HS-5 (cell line): ENCODE measurements at regions not wholly inside any gene's neighbourhood (a gene's known extent, or its start where the extent isn't known, plus 50 kb on each side); places are given as distances from the start of the nearest gene placed in this dataset.

Experiments
- DNase-seq: peaks from one replicate; pipeline ENCODE4 v3.0.0-alpha.2; 2012; ENCODE audit warnings: low read depth

GRCh38 chr2:58665154-58665553, 424.0 kb upstream of the FANCL start:
- DNase-seq, result no peak

- no peak for DNase-seq
Measured at GRCh38 chr2:58664523-58665151, 423.5 kb upstream of the FANCL start.

- DNase-seq, result no peak
Measured at GRCh38 chr2:58660046-58660445, 418.9 kb upstream of the FANCL start.

DNA sequence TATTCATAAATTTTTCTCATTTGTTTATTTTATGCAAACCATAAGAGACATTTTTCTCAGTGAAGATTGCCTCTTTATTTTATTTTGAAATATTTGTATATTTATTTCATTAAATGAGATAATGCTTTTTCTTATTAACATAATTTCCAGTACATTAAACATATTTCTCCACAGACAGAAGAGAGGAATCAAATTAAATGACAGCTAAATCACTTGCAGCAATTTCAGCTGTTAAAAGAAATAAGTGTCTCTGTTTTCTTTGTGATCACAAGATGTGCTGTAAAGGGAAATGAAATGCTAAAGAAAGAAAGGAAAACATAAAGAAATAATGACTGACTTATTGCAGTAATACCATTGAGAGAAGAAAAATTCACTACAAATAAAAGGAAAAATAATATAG, 414.0 kb upstream of the FANCL start:
- DNase-seq, result no peak

GRCh38 chr2:58651930-58652329, 410.8 kb upstream of the FANCL start:
- DNase-seq, result no peak

DNA sequence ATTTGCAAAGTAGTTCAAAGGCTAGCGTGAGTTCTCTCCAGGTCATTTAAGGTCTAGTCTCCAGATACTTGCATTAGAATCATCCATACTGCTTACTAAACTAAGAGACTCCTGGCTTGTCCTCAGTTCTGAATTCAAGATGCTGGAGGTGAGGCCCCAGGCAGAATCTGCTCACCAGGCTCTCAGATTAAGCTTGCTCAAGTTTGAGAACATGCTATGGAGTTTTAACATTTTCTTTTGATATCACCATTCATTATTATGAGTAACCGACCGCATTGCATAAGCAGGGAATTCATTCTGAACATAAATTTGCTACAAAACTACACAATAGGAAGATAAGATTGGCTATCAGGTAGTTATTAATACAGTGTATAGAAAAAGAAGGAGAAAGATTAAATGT, 409.7 kb upstream of the FANCL start:
- no peak for DNase-seq

DNA sequence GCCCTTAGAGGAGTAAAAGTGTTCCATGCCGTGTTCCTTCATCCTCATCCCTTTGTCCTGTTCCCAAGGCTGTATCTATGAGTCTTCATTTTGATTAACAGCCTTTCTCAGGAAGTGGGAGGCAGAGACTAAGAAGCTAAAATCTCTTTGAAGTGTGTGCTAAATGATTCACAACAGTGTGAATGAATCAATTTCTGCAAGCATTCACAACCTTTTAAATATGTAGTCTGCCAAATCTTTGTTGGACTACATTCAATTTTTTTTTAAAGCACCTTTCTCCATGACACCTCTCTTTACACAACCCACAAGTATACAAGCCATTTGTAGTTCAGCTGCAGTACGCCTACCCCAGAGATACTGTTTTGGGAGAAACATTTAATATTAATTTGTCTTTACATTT, 408.6 kb upstream of the FANCL start:
- DNase-seq, result no peak

DNA sequence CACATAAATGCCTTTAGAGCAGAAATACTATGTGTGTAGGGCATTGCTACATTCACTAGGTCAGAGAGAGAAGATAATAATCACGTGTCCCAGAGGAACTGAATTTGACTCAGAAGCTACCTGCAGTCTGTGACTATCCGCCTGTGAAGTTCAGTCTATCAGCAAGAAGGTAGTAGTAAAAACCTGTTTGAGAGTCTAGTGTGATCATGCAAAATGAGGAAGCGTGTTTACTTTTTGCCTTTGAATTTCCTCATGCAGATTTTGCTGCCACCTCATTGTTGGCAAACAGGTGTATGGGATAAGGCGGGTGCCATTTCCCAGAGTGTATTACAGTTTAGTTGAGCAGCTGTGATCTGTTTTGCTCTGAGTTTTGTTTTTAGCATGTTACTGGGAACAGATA, 403.9 kb upstream of the FANCL start:
- DNase-seq, result no peak

- no peak for DNase-seq
Measured at GRCh38 chr2:58644451-58644850, 403.3 kb upstream of the FANCL start.

- no peak for DNase-seq
Measured at GRCh38 chr2:58641001-58641400, 399.9 kb upstream of the FANCL start.

- no peak for DNase-seq
Measured at GRCh38 chr2:58640042-58640441, 398.9 kb upstream of the FANCL start.

DNA sequence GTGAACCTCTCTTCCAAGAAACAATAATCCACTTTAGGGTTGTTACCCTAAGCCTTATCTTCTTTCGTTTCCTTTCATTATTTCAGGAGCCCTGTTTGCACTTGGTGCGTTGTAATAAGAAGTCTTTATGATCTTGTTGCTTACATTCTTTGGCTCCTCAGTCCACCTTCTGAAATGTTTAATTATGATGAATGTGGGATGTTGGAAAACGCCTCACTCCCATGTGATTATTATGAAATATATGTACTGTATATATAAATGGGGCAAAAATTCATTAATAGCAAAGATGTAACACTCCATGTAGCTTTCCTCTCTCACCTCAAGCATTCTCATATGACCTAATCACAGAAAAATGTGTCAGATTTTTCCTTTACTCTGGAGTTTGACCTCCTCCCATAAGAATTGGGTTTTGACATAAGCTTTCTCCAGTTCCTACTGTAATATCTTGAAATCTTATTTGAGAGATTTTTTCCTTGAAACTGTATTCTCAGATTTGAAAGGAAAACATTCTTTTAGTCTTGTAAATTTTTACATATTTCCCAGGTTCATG, 397.2 kb upstream of the FANCL start:
- no peak for DNase-seq

DNA sequence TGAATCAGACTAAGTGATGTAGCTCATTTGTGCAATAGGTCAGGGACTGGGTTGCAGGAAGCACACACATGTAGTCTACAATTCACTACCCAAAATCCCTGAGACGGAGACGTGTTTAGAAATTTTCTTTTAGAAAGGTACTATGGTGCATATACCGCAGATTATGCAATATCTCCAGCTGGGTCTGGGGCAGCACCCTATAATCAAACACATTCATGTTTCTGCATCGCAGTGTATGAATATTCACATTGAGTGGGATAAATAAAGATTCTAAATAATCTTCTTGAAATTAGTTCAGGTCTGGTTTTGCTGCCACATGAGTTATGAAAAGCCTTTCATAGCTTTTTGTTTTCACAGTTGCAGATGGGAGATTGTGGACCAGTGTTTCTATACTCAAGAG, 395.7 kb upstream of the FANCL start:
- no peak for DNase-seq

- no peak for DNase-seq
Measured at GRCh38 chr2:58635801-58636375, 394.8 kb upstream of the FANCL start.

- no peak for DNase-seq
Measured at GRCh38 chr2:58634653-58635370, 393.7 kb upstream of the FANCL start.

DNA sequence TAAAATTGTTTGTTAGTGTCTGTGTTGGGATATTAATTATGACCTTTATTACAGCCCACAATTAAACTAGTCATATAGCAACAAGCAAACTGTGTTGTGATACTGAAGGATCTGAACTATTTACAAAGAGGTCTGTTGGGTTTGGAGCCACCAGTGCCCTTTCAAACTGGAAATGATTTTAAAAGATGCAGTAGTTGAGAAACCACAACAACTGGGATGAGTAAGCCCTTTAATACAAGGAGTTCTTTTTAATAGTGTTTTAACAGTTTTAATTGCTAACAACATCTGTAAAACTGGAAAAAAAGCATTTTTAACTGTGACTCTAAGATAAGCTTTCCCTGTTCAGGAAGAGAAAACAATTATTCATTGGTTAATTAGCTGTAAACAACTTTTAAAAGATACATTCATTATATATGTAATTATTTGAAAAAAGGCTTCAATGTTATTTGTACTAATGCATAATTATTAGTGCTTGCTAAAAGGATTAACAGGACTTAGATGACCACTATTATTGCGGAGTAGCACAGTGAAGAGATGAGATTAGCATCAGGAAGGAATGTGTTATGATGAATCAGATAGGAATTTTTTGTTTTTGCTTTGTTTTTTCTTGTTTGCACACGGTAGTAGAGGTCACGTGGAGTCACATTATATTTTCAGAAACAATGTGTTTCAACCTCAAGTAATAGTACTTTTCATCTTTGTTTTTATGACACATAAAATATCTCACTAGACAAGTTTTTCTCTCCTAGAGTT, 392.7 kb upstream of the FANCL start:
- peak; percentile 42 for DNase-seq

- no peak for DNase-seq
Measured at GRCh38 chr2:58631986-58632385, 390.9 kb upstream of the FANCL start.

- DNase-seq, result no peak
Measured at GRCh38 chr2:58629545-58630119, 388.5 kb upstream of the FANCL start.

- DNase-seq, result no peak
Measured at GRCh38 chr2:58620896-58621295, 379.8 kb upstream of the FANCL start.

DNA sequence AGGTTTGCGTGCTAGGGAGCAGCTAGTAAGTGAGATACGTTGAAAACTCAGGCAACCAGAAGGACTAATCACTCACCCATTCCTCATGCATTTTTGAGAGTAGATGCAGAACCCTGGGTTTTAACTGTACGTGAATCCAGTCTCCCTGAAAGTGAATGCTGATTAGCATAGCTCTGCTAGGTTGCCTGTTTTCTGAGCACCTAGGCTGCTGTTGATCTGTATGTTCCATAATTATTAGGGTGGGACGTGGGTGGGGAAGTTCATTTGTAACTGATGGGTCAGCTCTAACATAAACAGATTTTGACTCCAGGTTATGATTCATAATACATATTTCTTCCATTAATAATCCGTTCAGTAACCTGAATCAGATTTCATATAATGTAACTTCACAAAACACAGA, 379.0 kb upstream of the FANCL start:
- DNase-seq, result peak; percentile 43

DNA sequence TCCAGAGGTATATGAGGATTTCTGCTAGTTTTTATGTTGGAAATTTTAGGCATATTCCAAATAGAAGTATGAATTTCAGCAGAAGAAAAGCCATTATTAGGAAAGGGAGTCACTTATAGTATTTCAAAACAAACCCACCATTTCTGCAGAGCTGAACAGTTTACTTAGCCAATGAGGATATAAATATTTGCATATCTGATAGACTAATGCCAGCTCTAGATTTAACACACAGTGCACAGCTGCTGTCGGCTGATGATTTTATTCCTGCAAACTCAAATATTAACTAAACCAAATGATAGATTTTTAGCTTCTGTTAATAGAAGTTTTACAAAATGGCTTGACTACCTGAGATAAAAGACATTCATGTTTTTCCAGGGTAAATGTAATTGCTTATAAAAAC, 375.8 kb upstream of the FANCL start:
- DNase-seq, result no peak

DNA sequence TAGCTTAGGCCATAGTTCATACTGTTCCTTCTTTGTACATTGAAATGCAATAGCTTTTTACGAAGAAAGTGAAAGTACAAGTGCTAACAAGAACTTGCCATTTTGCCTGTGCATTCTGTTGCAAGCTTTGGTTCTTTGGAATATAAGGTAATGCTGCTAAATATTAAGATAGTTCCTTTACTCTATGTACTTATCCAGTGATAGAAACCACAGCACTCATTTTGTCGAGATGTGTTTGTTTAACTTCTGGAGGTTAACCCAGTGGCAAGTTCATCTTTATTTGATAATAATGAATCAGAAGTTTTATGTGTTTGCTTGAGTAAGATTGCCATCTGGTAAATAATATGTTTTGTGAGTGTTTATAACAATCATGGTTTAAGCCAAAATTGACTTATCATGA, 373.1 kb upstream of the FANCL start:
- DNase-seq, result no peak
